ENCODE measurements at regions not wholly inside any gene's neighbourhood (a gene's known extent, or its start where the extent isn't known, plus 50 kb on each side); places are given as distances from the start of the nearest gene placed in this dataset.

- CTCF ChIA-PET = interaction anchor here (0.6 kb wide), 1 partner anchor 16 kb away, joined by 3 read pairs; no protein-coding TSS in a partner anchor
- intact Hi-C loops (cut with micrococcal nuclease) = no loop called here
- peaks cover 8% of the 10 kb centered on the region for H3K4me1 Mint-ChIP-seq (ENCODE audit: low read depth)
- no peaks in the 10 kb centered on the region for H3K9me3 Mint-ChIP-seq
- H3K27me3 Mint-ChIP-seq (ENCODE audit: low read depth) = peaks cover 25% of the 10 kb centered on the region
- H3K27ac Mint-ChIP-seq = no peak overlapping the region
- DNase-seq = no peak
- no peaks in the 10 kb centered on the region for H3K36me3 Mint-ChIP-seq (ENCODE audit: low read depth)
- H3K4me3 Mint-ChIP-seq = no peak overlapping the region
Measured at GRCh38 chr10:14403881-14404623, 73.3 kb upstream of the FRMD4A start.

GRCh38 chr10:14403359-14403758 is 72.6 kb upstream of the FRMD4A start:
- Mint-ChIP-seq H3K27me3 (ENCODE audit: low read depth) (peaks cover 27% of the 10 kb centered on the region), H3K4me3 (no peak overlapping the region)
- intact Hi-C loops (cut with micrococcal nuclease) = no loop called here

DNA sequence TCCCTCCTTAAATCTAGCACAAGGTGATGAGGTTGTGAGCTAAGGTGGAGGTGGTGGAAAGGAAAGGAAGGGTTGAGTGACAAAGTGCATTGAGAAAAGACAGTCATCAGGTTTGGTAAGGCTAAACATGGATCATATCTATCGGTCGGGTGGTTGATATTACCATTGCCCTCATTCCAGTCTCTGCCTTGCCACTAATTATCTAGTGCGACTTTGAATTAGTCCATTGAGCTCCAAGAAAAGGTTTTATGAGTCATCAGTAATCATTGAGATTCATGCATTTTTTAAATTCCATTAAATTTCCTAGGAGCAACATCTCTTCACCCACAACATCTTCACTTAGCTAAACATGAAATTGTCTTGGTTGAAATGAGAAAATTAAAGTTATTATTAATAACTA is 68.9 kb upstream of the FRMD4A start:
- no peak overlapping the region for H3K4me3 Mint-ChIP-seq
- peaks cover 4% of the 10 kb centered on the region for H3K9me3 Mint-ChIP-seq
- H3K27me3 Mint-ChIP-seq (ENCODE audit: low read depth) = peaks cover 20% of the 10 kb centered on the region
- no peaks in the 10 kb centered on the region for H3K4me1 Mint-ChIP-seq (ENCODE audit: low read depth)
- CTCF ChIA-PET = interaction anchor here (0.7 kb wide), 1 partner anchor 200 kb away, joined by 4 read pairs; no protein-coding TSS in a partner anchor
- intact Hi-C loops (cut with micrococcal nuclease) = no loop called here
- H3K27ac Mint-ChIP-seq = no peak overlapping the region
- peaks cover 3% of the 10 kb centered on the region for H3K36me3 Mint-ChIP-seq (ENCODE audit: low read depth)
- DNase-seq = no peak

More at GRCh38 chr10:14403359-14403758, 72.6 kb upstream of the FRMD4A start:
- Mint-ChIP-seq H3K27ac (no peak overlapping the region), H3K9me3 (no peaks in the 10 kb centered on the region), H3K36me3 (ENCODE audit: low read depth) (no peaks in the 10 kb centered on the region), H3K4me1 (ENCODE audit: low read depth) (peaks cover 2% of the 10 kb centered on the region)
- DNase-seq = no peak
- CTCF ChIA-PET = no interaction called here

DNA sequence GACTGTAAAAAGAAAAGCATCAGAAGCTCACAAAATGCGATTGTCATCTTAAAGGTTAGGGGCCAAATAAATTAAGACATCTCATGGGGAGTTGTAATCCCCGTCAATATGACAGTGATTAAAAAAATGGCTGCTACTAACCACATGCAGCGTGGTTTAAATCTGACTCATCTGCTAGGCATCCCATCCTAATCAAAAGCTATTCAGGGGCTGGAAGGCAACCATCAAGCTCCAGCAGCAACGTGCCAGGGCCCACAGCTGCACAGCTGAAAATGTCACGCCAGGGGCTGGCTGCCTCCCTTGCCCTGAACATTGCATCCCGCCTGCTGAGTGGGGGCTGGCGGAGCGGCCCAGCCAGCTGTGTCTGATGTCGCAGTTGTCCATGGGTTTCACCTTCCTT is 66.3 kb upstream of the FRMD4A start:
- peaks cover 15% of the 10 kb centered on the region for H3K9me3 Mint-ChIP-seq
- intact Hi-C loops (cut with micrococcal nuclease) = no loop called here
- peaks cover 3% of the 10 kb centered on the region for H3K4me1 Mint-ChIP-seq (ENCODE audit: low read depth)
- H3K4me3 Mint-ChIP-seq = no peak overlapping the region
- H3K36me3 Mint-ChIP-seq (ENCODE audit: low read depth) = peaks cover 3% of the 10 kb centered on the region
- no peak for DNase-seq
- H3K27me3 Mint-ChIP-seq (ENCODE audit: low read depth) = peaks cover 13% of the 10 kb centered on the region
- no peak overlapping the region for H3K27ac Mint-ChIP-seq
- CTCF ChIA-PET = no interaction called here

DNA sequence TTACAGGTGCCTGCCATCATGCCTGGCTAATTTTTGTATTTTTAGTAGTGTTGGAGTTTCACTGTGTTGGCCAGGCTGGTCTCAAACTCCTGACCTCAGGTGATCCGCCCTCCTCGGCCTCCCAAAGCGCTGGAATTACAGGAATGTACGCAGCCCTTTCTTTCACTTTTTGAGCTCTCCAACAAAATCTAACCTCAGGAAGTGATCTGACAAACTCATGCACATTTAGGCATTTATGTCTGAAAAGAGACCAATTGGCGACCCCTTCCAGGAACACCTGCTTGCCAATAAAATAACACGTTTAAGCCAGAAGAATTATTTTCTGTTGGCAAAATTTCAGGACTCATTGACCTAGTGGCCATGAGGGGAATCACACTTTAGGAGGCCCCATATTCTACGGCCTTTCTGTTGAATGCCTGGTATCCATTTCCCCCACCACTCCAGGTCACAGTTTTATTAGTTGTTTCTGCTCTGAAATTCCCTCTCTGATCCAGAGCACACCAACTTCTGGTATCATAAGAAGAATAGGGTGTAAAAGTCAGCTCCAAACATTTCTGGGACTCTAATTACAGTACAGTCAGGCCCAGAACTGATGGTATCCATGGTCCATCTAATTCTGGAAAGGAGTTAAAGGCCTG is 65.8 kb upstream of the FRMD4A start:
- no peak overlapping the region for H3K27ac Mint-ChIP-seq

DNA sequence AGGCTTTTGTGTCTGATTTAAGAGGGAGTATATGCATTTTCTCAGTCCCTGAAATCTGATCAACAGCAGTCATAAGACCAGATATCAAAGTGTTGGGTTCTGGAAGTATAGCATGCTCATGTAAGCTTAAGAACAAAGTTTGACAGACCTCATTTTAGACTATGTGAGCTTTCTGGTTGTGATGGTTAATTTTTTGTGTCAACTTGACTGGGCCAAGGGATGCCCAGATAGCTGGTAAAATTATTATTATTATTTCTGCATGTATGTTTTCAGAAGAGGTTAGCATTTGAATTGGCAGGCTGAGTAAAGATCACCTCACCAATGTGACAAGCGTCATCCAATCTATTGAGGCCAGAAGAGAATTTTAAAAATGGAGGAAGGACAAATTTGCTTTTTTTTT is 63.5 kb upstream of the FRMD4A start:
- H3K27ac Mint-ChIP-seq = no peak overlapping the region
- CTCF ChIA-PET = interaction anchor here (0.5 to 0.6 kb wide), 2 partner anchors 15 to 396 kb away, joined by 3 read pairs; no protein-coding TSS in a partner anchor
- peaks cover 26% of the 10 kb centered on the region for H3K9me3 Mint-ChIP-seq
- H3K36me3 Mint-ChIP-seq (ENCODE audit: low read depth) = peaks cover 5% of the 10 kb centered on the region
- no peak for DNase-seq
- H3K4me1 Mint-ChIP-seq (ENCODE audit: low read depth) = peaks cover 25% of the 10 kb centered on the region
- intact Hi-C loops (cut with micrococcal nuclease) = loop anchor here (5.0 kb wide), 3 partner anchors 443 to 773 kb away; partner anchors contain the start of genes CDNF, DCLRE1C, HSPA14 and MSANTD7
- H3K27me3 Mint-ChIP-seq (ENCODE audit: low read depth) = peaks cover 2% of the 10 kb centered on the region
- no peak overlapping the region for H3K4me3 Mint-ChIP-seq

More for the DNA sequence above, 65.8 kb upstream of the FRMD4A start:
- Mint-ChIP-seq H3K4me1 (ENCODE audit: low read depth) (peaks cover 3% of the 10 kb centered on the region), H3K27me3 (ENCODE audit: low read depth) (peaks cover 12% of the 10 kb centered on the region), H3K36me3 (ENCODE audit: low read depth) (peaks cover 3% of the 10 kb centered on the region), H3K9me3 (peaks cover 15% of the 10 kb centered on the region), H3K4me3 (no peak overlapping the region)
- CTCF ChIA-PET = no interaction called here
- DNase-seq = no peak
- intact Hi-C loops (cut with micrococcal nuclease) = no loop called here

DNA sequence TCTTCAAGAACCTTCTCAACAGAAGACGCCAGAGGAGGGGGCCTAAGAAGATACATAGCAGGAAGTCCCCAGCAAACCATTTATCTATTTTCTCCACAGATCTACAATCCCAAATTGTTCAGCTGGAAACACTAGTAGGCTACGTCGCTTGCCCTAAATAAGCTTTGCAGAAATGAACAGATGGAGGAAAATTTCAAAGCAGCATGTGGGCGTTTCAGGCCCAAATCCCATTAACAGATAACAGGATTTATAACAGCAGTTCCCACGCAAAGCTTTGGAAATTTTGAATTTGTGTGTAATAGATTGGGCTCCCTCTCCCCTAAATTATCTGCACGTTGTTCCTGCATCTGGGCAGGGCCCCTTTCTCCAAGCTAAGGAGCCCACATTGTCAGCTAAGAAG is 60.6 kb upstream of the FRMD4A start:
- intact Hi-C loops (cut with micrococcal nuclease) = loop anchor here (2.0 to 5.0 kb wide), 5 partner anchors 17 to 776 kb away; partner anchors contain the start of genes CDNF, DCLRE1C, HSPA14 and MSANTD7
- Mint-ChIP-seq H3K36me3 (ENCODE audit: low read depth) (peaks cover 8% of the 10 kb centered on the region), H3K9me3 (peaks cover 29% of the 10 kb centered on the region), H3K4me1 (ENCODE audit: low read depth) (peaks cover 38% of the 10 kb centered on the region), H3K27ac (no peak overlapping the region), H3K4me3 (no peak overlapping the region), H3K27me3 (ENCODE audit: low read depth) (no peaks in the 10 kb centered on the region)
- no peak for DNase-seq
- CTCF ChIA-PET = interaction anchor here (0.6 kb wide), 1 partner anchor 580 kb away, joined by 3 read pairs; no protein-coding TSS in a partner anchor

DNA sequence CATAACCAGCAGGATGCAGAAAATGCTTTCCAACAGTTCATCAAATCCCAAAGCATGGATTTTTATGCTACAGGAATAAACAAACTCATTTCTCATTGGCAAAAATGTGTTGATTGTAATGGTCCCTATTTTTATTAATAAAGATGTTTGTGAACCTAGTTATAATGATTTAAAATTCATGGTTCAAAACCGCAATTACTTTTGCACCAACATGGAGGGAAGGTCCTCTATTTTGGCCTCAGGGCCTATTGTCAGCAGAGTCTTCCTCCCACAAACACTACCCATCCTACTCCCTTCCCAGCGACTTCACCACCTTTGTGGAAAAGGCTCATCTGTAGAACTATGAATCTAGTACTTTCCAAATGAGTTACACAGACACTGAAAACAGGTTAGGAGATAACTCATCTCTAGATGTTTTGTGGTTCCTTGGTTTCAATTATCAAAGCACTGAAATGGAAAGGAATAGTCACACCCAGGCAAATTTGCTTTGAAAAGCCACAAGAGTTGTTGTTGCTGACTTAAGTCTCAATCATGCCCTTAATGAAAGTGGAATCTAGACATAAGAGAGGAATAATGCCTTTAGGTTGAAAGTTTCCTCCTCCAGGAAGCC is 59.4 kb upstream of the FRMD4A start:
- Mint-ChIP-seq H3K4me3 (no peak overlapping the region), H3K27ac (peak overlapping the region; percentile 35)
- peak; percentile 77 for DNase-seq

GRCh38 chr10:14385596-14386593 is 55.2 kb upstream of the FRMD4A start:
- peaks cover 5% of the 10 kb centered on the region for H3K36me3 Mint-ChIP-seq (ENCODE audit: low read depth)
- no peak overlapping the region for H3K27ac Mint-ChIP-seq
- CTCF ChIA-PET = no interaction called here
- peaks cover 13% of the 10 kb centered on the region for H3K9me3 Mint-ChIP-seq
- peaks cover 3% of the 10 kb centered on the region for H3K27me3 Mint-ChIP-seq (ENCODE audit: low read depth)
- peaks cover 80% of the 10 kb centered on the region for H3K4me1 Mint-ChIP-seq (ENCODE audit: low read depth)
- H3K4me3 Mint-ChIP-seq = no peak overlapping the region
- intact Hi-C loops (cut with micrococcal nuclease) = loop anchor here (1.0 kb wide), 1 partner anchor 23 kb away; no protein-coding TSS in a partner anchor
- DNase-seq = peak; percentile 67

More for the DNA sequence above, 59.4 kb upstream of the FRMD4A start:
- Mint-ChIP-seq H3K4me1 (ENCODE audit: low read depth) (peaks cover 50% of the 10 kb centered on the region), H3K36me3 (ENCODE audit: low read depth) (peaks cover 8% of the 10 kb centered on the region), H3K27me3 (ENCODE audit: low read depth) (no peaks in the 10 kb centered on the region), H3K9me3 (peaks cover 29% of the 10 kb centered on the region)
- CTCF ChIA-PET = no interaction called here
- intact Hi-C loops (cut with micrococcal nuclease) = loop anchor here (1.0 to 5.0 kb wide), 11 partner anchors 8 to 777 kb away; partner anchors contain the start of genes CDNF, DCLRE1C, HSPA14 and MSANTD7

DNA sequence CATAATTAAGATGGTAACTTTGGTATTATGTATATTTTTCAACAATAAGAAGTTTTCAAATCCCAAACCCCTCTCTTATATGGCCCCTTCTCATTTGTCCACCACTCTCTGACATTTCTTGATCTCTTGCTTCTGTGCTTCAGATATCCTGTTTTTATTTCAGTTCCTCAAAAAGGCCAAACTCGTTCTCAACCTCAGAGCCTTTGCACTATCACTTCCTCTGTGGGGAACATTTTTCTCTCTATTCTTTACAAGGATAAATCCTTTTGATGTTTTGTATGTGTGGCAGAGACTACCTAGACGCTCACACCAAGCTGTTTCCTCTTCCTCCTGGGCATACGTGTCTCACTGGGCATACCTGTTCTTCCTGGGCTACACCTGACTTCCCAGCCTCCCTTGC is 54.2 kb upstream of the FRMD4A start:
- DNase-seq = no peak
- Mint-ChIP-seq H3K36me3 (ENCODE audit: low read depth) (peaks cover 3% of the 10 kb centered on the region), H3K27ac (no peak overlapping the region), H3K4me3 (no peak overlapping the region), H3K4me1 (ENCODE audit: low read depth) (peaks cover 70% of the 10 kb centered on the region), H3K27me3 (ENCODE audit: low read depth) (peaks cover 3% of the 10 kb centered on the region), H3K9me3 (peaks cover 8% of the 10 kb centered on the region)
- CTCF ChIA-PET = no interaction called here
- intact Hi-C loops (cut with micrococcal nuclease) = loop anchor here (5.0 kb wide), 2 partner anchors 222 to 492 kb away; partner anchors contain the start of gene SUV39H2

- no peak for DNase-seq
- Mint-ChIP-seq H3K36me3 (ENCODE audit: low read depth) (peaks cover 3% of the 10 kb centered on the region), H3K4me1 (ENCODE audit: low read depth) (peaks cover 65% of the 10 kb centered on the region), H3K4me3 (no peak overlapping the region), H3K27me3 (ENCODE audit: low read depth) (peaks cover 3% of the 10 kb centered on the region), H3K9me3 (peaks cover 3% of the 10 kb centered on the region), H3K27ac (no peak overlapping the region)
- intact Hi-C loops (cut with micrococcal nuclease) = loop anchor here (5.0 kb wide), 2 partner anchors 223 to 493 kb away; partner anchors contain the start of gene SUV39H2
- CTCF ChIA-PET = no interaction called here
Measured at GRCh38 chr10:14384116-14384730, 53.5 kb upstream of the FRMD4A start.
